GM19468 (cell line): ENCODE measurements at regions not wholly inside any gene's neighbourhood (a gene's known extent, or its start where the extent isn't known, plus 50 kb on each side); places are given as distances from the start of the nearest gene placed in this dataset.

Experiments used
- ATAC-seq: cut with Tn5 transposase; IDR thresholded peaks from one replicate; pipeline ENCODE4 v1.9.1; 2021; ENCODE audit warnings: mild to moderate bottlenecking, moderate library complexity, moderate number of reproducible peaks; ENCODE audit not compliant: unreplicated experiment; ENCODE audit errors: extremely low read depth

DNA sequence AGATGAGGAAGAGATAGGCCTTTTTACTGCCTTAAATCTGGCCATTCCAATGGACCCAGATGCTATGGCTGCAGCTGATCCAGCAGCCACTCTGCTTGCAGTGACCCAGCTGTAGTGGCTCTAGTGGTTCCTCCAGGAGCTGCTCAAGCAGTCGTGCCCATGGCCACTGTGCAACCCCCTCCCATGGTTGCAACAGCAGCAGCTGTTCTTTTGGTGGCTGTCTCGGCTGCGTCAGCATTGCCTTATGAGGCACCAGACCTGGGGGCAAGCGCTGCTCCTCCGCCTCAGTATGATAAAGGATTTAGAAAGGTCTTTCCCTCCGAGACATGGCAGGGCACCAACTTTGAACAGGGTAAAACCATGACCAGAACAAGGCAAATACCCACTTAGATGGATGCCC, 384.9 kb upstream of the DCC start:
- no peak for ATAC-seq

DNA sequence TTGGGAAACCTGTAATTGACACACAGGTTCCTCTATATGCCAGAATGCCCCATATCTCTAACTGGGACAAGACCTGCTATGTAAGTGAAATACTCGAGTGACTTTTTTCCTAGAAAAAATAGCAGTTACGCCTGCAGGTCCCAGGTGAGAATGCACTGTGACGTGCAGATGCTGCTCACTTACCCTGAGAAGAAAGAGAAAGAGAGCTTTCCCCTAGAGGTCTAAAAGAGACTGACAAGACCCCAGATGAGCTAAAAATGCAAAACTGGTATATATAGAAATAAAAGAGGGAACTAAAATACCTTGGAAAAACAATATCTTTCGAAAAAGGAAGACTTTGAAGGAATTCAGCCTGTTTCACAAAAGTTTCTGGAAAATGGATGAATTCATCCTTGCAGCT, 383.0 kb upstream of the DCC start:
- ATAC-seq: no peak

- ATAC-seq: no peak
Measured at GRCh38 chr18:51980101-51980500, 359.9 kb upstream of the DCC start.

DNA sequence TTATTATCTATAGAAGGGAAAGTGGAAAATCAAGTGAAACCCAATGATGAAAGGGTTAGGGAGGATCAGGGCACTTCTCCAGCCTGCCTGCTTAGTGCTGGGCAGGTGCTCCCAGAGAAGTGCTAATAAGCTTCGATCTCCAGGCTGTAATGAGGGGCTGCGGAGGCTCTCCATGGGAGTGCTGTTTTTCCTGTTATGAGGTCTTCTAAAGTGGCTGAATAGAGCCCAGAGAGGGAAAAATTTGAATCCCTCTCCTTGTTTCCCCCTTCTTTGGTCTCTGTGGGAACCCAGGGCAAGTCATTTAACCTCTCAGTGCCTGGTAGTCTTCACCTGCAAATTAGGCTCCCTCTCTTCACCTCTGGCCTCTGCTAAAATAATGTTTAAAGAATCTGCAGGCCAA, 351.7 kb upstream of the DCC start:
- no peak for ATAC-seq

DNA sequence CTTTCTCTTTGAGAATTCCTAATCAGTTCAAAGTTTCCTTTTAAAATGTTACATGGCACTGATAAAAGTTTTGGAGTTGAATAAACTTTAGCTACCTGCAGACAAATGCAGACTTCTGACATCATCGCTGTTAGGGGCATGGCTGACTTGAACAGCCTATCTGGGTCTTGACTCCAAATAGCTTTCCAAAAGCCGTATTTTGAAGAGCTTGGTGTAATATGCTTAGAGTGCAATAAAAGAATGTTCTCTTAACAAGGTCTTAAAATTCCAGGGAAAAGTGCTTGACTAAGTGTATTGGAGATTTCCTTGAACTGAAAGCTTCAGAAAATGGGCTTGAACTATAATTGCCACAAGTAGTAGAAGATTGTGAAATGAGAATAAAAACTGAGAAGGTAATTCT, 342.9 kb upstream of the DCC start:
- ATAC-seq: no peak

GRCh38 chr18:51998066-51998465, 341.9 kb upstream of the DCC start:
- ATAC-seq: no peak

DNA sequence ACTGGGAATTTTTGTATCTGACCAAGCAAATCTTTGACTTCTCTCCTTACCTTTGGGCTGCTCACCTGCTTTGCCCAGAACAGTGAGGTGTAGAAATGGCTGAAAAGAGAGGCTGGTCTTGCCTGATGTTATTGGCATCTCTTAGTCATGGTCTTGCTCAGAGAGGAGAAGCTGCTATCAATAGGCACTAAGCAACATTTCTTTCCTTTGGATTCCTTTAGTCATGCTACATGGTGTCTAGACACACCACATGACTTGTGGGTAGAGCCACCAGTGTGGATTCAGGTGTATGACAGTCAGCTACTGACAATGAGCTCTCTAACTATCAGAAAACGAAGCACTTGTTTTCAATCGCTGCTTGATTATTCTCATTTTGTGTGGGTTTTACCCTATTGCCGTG, 341.3 kb upstream of the DCC start:
- ATAC-seq: no peak

DNA sequence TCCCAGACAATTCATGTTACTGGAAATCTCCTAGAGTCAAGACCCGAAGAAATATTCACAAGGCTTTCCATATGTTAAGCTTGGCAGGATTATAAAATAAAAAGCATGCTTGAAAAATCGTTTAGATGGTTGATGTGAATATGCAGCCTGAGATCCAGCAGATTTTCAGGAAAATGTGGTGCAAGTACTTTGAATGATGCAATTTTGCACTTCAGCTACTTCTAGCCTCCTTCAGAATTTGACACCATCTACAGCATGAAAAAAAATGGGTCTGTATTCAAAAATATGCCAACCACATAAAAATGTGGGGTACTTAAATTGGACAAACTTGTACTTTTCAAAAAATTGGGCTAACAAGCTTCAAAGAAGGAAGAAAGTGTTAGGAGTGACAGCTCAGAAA, 340.6 kb upstream of the DCC start:
- no peak for ATAC-seq

- ATAC-seq: no peak
Measured at GRCh38 chr18:52000435-52000834, 339.6 kb upstream of the DCC start.

DNA sequence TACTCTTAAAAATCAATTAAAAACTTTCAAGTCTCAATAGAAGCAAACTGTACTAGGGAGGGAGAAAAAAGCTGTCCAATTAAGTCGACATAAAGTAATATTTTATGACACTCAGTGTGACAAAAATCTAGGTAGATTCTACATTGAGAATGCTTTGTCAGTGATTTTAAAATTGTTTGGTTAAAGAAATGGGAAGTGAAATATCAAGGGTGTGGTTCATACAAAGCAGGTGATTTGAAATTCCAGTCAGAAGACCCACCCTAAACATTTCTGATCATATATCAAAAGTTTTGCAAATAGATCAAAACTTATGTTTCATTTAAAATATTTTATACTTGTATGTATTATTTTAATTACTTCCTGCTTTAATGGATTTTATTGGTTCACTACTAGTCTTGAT, 338.9 kb upstream of the DCC start:
- ATAC-seq: no peak

DNA sequence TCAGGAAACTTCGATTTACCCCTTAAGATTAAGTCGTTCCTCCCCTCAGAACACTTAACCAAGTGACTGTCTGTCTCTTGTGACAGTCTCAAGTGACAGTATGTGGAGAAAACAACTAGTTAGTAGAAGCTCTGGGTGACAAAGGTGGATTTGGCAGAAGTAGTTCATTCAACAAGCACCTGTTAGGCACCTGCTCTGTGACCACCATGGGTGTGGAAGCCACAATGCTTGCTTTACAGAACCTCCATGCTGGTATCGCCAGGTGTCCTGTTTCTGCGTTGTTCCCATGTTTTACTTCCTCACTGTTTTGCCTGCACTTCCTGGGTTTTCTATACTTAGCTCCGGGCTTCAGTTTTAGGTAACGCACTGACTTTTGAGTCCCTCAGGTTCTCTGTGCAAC, 337.4 kb upstream of the DCC start:
- ATAC-seq: no peak

DNA sequence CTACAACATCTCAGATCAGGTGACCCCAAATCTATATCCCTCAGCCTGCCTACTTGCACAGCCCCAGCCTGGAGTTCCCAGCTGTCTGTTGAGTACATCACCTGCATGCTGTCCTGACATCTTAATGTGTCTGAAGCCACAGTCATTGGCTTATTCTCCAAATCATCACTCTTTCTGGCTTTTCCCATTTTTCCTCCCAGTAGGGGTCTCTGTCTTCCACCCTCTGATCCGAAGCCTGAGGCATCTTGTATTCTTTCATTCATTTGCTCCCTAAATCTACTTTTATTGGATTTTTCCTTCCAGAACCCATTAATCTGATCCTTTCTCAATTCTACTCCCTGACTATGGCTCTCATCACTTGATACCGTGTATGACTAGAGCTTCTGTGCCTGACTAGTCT, 332.9 kb upstream of the DCC start:
- ATAC-seq: no peak

DNA sequence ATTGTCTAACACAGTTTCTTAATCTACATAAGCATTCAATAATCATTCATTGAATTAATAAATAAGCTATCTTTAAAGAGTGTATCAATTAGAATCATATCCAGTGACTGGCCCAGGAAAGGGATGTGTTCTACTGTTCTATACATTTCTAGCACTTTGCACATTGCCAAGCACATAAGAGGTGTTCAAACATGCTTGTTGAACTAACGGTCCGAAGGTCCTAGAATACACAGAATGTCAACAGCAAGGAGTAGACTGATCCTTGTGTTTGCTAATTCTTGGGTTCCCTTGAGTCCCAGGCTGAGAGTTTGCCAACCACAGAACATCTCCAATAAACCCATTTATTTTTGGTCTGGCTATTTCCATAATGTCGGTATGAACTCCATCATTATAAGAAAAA, 331.7 kb upstream of the DCC start:
- ATAC-seq: no peak

GRCh38 chr18:52008736-52009135, 331.3 kb upstream of the DCC start:
- no peak for ATAC-seq

GRCh38 chr18:52009958-52010357, 330.0 kb upstream of the DCC start:
- no peak for ATAC-seq

GRCh38 chr18:52045946-52046675, 293.9 kb upstream of the DCC start:
- ATAC-seq: no peak

- no peak for ATAC-seq
Measured at GRCh38 chr18:52046842-52047241, 293.2 kb upstream of the DCC start.

GRCh38 chr18:52054324-52054723, 285.7 kb upstream of the DCC start:
- no peak for ATAC-seq

GRCh38 chr18:52060607-52061304, 279.2 kb upstream of the DCC start:
- no peak for ATAC-seq

DNA sequence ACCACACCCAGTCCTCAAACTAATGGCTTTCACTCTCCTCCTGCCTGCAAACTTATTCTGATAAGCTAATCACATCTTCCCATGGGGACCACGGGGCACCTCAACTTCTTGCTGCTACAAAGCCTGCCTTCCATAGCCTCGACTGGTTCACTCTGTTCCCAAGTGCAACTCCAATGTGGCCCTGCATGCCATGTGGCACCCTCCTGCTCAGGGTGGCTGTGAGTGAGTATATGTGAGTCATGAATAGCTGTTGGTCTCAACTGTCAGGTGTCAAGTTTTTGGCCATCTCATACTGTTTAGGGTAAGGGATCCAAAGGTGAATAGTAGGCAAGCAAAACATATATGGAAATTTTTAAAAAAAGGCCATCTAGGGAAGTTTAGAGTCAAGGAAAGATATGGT, 276.1 kb upstream of the DCC start:
- no peak for ATAC-seq

GRCh38 chr18:52069201-52069600, 270.8 kb upstream of the DCC start:
- no peak for ATAC-seq

GRCh38 chr18:52070291-52070756, 269.7 kb upstream of the DCC start:
- ATAC-seq: no peak
